ENCODE measurements at regions not wholly inside any gene's neighbourhood (a gene's known extent, or its start where the extent isn't known, plus 50 kb on each side); places are given as distances from the start of the nearest gene placed in this dataset.
"Not testable (repeated sequence)": the region's sequence is repeated elsewhere in the genome, so short reads cannot be mapped to it uniquely, and the experiment has no call there.

- H3K27ac ChIP-seq, result no peak overlapping the region
- no peak overlapping the region for H3K4me3 ChIP-seq
- TF ChIP-seq CTCF (IDR thresholded peaks at IDR 0.05), result no peak
- DNase-seq (ENCODE audit: low spot score), result no peak
Observed at GRCh38 chr19:27964185-27964584, 1248.8 kb downstream of the UQCRFS1 start.

- no peak overlapping the region for H3K27ac ChIP-seq
- H3K4me3 ChIP-seq, result no peak overlapping the region
- DNase-seq (ENCODE audit: low spot score), result no peak
- TF ChIP-seq CTCF (IDR thresholded peaks at IDR 0.05), result no peak
Observed at GRCh38 chr19:27962264-27962663, 1250.7 kb downstream of the UQCRFS1 start.

GRCh38 chr19:27955485-27956480 is 1257.2 kb downstream of the UQCRFS1 start:
- no peak for DNase-seq (ENCODE audit: low spot score)
- no peak for TF ChIP-seq CTCF (IDR thresholded peaks at IDR 0.05)
- Histone ChIP-seq H3K4me3 (no peak overlapping the region), H3K27ac (no peak overlapping the region)

- not testable (repeated sequence) for H3K27ac ChIP-seq; DNase-seq (ENCODE audit: low spot score); H3K4me3 ChIP-seq
Observed at GRCh38 chr19:27942607-27943006, 1270.3 kb downstream of the UQCRFS1 start.

GRCh38 chr19:27936139-27936538 is 1276.8 kb downstream of the UQCRFS1 start:
- no peak overlapping the region for H3K27ac ChIP-seq
- H3K4me3 ChIP-seq, result no peak overlapping the region
- no peak for TF ChIP-seq CTCF (IDR thresholded peaks at IDR 0.05)
- no peak for DNase-seq (ENCODE audit: low spot score)

- TF ChIP-seq CTCF (IDR thresholded peaks at IDR 0.05), result no peak
- no peak overlapping the region for H3K4me3 ChIP-seq
- no peak overlapping the region for H3K27ac ChIP-seq
- no peak for DNase-seq (ENCODE audit: low spot score)
Observed at GRCh38 chr19:27935669-27936068, 1277.3 kb downstream of the UQCRFS1 start.

- no peak for DNase-seq (ENCODE audit: low spot score)
- TF ChIP-seq CTCF (IDR thresholded peaks at IDR 0.05), result no peak
- no peak overlapping the region for H3K4me3 ChIP-seq
- H3K27ac ChIP-seq, result no peak overlapping the region
Observed at GRCh38 chr19:27929399-27929798, 1283.6 kb downstream of the UQCRFS1 start.

All from coronary artery (tissue), 2 donors.